ENCODE measurements at regions not wholly inside any gene's neighbourhood (a gene's known extent, or its start where the extent isn't known, plus 50 kb on each side); places are given as distances from the start of the nearest gene placed in this dataset.
"Not testable (repeated sequence)": the region's sequence is repeated elsewhere in the genome, so short reads cannot be mapped to it uniquely, and the experiment has no call there.

DNA sequence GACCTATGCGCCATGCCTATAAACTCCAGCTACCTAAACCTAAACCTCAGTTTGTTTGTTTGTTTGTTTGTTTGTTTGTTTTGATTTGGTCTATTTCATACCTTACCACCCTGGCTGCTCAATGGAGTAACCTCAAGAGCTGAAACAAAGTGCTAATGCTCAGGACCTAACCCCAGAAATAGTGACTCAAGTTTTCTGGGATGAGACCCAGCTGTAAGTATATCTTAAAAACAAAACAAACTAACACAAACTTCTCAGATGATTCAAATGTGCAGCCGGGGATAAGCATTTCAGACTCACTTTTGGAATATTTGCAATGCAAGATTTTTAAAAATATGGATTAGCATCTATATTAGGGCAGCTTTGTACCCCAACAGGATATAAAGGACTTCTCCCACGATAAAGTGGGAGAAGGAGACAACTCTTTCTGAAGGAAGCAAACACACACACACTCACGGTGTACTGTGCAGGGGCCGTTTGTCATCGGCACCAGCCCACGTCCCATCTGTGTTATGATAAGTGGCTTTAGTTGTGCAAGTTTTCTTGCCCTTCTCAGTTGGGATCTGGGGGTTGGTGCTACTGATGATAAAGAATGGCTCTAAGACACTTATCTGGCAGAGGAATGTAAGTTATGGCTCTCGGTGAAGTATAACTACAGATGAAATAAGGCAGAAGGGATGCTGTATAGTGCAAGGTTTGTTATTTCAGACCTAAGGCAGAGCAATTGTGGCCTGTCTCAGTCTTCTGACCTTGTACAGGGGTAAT is 516.7 kb upstream of the TMEM132C start:
- DNase-seq (ENCODE audit: low read depth): no peak

DNA sequence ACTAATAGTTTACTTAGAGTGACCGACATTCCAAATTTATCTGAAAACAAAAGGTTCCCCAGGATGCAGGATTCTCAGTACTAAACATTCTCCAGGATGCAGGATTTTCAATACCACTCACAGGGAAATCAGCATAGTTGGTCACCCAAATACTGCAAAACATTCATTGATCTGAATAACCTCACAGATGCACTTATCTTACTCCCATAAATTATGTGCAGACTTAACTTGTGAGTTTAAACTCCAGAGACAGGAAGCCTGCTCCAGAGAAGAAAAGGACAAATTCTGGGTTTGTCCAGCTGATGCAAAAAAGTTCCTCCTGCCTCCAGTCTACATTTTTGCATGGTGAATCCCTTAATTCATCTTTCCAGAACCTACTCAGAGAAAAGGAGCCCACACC is 514.2 kb upstream of the TMEM132C start:
- no peak for DNase-seq (ENCODE audit: low read depth)

DNA sequence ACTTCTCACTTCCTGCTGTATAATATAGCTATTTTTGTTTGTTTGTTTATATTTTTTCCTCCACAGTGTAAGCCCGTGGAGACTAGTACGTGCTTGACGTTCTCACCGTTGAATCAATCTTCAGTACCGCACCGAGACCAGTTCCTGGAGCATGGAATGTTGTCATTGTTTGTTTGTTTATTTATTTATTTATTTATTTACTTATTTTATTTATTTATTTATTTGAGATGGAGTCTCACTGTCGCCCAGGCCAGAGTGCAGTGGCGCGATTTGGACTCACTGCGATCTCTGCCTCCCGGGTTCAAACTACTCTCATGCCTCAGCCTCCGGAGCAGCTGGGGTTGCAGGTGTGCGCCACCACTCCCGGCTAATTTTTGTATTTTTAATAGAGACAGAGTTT is 506.6 kb upstream of the TMEM132C start:
- DNase-seq (ENCODE audit: low read depth): no peak

DNA sequence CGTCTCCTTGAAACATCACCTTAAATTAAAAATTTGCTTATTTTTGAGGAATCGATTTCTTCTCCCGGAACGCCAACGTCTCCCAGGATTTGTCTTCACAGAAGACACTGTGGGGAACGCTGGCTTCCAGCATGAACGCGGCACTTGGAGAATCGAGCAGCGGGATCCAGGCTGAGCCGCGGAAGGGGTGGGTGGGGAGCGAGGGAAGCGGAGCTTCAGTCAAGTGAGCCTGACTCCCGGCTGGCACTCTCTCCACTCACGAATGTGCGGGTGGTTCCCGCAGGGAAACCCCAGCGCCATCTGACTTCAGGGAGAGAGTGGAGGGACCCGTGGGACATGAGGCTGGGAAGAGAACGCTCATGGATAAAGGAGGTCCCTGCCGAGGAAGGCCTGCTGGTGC is 506.0 kb upstream of the TMEM132C start:
- no peak for DNase-seq (ENCODE audit: low read depth)

DNA sequence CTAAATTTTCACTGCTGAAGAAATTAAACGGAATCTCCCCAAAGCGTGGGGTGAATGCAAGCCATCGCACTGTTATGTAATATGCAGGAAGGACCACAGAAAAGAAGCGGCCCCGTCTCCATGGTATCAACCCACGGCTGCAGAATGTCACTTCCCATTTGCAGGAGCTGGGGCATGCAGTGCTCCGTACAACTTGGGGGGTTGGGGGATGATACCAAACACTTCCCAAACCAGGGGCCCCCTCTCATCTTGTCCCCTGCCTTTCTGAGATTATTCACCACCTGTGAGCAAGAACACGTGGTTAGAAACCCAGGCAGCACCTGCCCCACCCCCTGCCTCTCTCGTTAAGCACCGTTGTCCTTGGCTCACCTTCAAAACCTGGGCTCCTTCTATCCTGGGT is 505.1 kb upstream of the TMEM132C start:
- no peak for DNase-seq (ENCODE audit: low read depth)

DNA sequence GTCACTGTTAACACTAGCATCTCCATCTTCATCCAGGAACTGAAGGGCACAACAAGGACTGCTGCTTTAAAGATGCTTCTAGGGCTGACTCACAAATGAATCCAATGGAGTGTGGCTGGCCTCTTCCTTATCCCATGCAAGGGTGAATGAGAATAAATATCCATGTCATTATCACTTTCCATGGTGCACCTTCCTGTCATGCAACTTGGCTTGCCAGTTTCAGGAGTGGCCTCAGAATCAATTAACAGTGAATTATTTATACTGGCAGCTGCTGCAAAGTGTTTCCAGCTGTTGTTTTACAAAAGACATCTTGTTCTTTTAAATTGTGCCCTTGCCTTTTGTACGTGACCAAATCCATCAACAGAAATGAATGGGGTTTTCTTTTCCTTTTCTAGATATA is 499.3 kb upstream of the TMEM132C start:
- DNase-seq (ENCODE audit: low read depth): no peak

DNA sequence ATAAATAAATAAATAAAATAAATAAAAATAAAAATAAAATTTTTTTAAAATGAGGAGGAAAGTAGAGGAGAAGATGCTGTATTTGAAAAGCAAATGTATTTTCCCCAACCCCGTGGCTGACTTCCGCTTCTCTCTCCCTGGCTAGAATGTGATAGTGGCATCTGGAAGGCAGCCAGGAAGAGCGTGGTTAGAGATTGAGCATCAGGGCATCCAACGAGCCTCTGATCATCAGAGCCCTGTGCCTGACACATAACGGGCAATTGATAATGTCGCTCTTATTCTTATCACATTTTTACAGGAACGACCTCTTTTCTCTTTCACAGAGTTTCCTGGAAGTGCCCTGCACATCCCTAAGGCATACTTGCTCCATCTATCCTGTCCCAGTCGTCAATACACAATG is 496.9 kb upstream of the TMEM132C start:
- no peak for DNase-seq (ENCODE audit: low read depth)

DNA sequence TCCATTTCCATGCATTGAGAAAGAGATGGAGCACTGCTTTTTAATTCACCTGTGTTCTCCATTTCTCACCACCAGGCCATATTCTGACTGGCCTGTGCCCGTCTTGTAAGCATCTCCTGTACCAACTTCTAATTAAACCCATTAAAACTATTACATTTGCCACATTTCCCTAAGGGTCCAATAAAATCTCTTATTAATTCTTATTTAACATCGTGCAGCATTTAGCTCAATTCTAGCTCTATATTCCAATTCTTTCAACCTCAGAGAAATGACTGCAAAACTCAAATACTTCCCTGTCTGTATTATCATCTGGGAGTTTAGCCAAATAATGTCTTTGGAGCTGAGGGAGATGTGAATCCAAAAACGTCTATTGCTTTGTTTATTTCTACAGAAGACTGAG is 495.4 kb upstream of the TMEM132C start:
- no peak for DNase-seq (ENCODE audit: low read depth)

DNA sequence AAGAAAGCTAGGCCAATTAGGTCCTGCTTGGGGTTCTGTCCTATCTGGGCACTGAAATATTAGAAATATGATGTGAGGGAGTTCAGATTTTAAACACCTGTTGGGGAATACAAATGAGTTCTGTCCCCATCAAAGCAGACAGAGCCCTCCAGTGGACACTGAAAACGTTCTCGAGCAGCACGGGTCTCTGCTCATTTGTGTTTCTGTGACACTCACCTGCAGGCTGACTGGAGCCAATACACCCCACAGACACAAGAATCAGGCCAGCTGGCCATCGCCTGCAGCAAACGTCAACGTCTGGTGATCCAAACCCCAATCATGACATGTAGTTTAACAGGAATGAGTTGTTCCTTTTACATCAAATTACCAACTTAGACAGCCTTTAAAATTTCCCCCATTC is 493.4 kb upstream of the TMEM132C start:
- DNase-seq (ENCODE audit: low read depth): no peak

DNA sequence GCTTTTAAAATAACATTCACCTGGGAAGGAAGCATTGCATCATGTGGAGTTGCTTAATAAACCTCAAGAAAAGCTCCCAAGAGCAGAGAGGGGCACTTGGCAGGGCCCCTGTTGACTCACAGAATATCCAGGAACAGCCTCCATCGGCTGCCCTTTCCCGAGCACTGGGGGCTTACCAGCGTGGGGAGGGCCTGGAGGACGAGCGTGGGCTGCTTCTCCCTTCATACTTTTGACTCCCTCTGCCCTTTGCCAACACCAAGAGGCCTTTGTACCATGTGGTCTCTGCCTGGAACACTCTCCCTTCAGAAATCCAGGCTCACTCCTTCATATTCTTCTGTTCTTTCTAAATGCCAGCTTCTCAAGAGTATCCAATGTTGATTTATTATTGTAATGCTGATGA is 492.1 kb upstream of the TMEM132C start:
- DNase-seq (ENCODE audit: low read depth): no peak

DNA sequence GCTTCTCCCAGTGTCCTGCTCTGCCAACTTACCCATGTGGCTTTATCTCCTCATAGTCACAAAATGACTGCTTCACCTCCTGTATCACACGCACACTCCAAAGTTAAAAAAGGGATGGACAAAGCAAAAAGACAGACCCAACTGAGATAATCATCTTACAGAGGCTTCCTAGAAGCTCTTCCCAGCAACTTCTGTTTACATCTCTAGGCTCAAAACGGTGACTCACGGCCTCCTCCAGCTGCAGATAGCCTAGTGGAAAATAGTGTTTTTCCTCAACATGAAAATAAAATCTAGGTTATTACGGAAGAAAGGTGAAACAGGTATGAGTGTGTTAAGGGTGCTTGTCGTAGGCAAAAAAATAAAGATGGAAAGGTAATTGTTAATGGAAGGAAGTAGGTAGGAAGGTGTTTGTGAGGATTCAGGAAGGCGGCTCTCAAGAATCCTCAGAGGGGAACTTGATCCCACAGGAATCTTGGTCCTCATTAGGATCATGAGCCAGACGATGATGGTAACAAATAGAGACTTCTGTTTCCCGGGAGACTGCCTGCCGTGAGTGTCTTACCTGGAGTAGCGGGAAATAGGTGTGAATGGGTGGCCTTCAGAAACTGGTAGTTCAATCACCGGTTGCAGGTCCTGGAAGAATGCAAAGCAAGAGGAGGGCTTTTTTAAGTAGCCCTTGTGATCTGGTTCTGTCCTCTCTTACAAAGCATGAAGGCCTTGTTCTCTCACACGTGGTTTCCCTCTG is 487.5 kb upstream of the TMEM132C start:
- no peak for DNase-seq (ENCODE audit: low read depth)

DNA sequence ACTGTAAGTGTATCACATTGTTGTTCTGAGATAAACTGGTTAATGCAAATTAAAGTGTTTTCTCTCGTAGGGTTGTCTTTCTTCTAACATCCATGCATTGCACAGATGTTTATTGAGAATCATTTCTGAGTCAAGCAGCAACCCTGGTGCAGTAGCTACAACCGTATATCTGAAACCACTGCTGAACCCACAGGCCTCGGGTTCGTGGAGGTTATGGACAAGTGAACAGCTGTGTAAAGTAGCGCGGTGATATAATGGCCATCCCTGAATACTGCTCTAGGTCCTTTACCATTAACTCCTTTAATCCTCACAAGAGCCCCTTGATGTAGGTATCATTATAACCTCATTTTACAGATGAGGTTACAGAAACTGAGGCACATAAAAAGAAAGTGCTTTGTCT is 486.1 kb upstream of the TMEM132C start:
- DNase-seq (ENCODE audit: low read depth): no peak

DNA sequence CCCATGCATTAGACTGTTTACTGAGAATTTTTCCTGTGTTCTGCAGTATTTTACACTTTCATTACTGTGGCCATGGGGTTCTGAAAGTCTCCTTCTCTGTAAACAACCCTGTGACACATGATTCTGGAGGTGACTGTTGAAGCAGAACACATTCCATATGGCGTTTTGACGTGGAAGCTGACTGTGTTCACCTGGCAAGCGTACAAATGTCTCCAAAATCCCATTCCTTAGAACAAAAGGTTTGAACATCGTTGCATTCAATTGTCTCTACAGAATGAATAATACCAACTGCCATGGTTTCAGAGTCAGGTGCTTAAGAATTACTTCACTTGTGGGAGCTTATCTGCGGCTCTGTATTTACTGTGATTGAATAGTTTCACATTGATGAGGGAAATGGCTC is 485.6 kb upstream of the TMEM132C start:
- DNase-seq (ENCODE audit: low read depth): no peak

DNA sequence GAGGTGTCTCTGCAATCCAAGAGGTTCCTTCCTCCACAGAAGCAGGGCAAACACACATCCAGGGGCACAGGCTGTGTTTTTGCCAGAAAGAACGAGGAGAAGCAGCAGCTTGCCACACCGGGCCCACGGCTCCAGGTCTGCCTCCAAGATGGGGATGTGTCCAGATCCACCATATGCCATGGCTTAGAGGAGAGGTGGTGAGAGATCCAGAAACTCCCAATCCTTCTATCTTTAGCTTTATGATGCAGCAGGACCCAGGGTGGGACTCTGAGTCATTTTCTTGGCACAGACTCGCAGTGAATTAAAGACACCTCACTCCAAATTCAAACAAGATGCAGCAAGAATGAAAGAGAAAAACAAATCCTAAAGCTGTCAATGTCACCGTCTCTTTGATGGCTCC is 481.4 kb upstream of the TMEM132C start:
- DNase-seq (ENCODE audit: low read depth): no peak

DNA sequence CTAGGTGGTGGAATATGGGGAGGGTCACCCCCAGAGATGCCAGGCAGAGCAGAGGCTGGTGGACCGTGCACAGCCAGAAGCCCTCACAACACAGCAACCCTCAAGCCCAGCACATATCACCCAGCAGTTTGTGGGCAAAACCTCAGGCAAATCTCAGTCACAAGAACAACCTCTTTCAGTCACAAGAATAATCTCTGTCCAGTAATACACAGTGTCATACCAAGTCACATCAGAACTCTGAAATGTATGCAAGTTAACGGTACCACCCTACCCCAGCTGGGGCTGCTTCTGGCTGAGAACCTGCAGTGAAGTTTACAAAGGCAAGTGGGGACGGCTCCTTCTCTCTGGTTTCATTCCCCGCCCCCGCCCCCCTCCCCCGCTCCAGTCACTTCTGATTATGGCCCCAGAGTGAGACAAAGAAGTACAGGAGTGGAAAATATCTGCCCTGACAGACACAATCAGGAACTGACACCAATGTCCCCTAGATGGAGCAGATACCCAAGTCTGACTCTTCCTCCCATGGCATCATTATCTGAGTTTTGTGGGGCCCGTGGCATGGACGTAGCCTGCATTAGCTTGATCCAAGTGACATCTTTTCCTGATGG is 480.9 kb upstream of the TMEM132C start:
- no peak for DNase-seq (ENCODE audit: low read depth)

DNA sequence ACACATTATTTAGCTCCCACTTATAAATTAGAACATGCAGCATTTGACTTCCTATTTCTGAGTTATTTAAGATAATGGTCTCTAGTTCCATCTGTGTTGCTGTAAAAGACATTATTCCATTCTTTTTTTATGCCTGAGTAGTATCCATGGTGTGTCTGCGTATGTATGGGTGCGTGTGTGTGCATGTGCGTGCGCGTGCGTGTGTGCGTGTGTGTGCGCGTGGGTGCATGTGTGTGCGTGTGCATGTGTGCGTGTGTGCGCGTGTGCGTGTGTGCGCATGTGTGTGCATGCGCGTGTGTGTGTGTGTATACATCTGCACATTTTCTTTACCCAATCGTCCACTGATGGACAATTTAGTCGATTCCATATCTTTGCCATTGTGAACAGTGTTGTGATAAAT is 479.4 kb upstream of the TMEM132C start:
- DNase-seq (ENCODE audit: low read depth): no peak

DNA sequence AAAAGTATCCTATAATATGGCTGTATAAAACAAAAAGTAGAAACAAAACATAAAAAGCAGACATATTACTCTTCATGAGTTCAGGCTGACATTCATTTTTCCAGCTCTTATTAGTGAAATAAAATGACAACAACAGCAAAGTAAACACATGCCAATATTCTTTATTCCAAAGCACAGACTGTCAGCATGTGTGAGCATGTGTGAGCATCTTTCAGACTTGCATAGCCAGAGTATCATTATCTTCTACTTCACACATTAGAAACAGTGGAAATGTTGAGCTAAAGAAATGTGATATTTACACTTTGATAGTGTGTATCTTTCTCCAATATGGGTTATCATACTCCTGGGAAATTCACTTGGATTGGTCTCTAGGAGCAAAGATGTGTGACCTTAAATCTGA is 476.6 kb upstream of the TMEM132C start:
- DNase-seq (ENCODE audit: low read depth): no peak

DNA sequence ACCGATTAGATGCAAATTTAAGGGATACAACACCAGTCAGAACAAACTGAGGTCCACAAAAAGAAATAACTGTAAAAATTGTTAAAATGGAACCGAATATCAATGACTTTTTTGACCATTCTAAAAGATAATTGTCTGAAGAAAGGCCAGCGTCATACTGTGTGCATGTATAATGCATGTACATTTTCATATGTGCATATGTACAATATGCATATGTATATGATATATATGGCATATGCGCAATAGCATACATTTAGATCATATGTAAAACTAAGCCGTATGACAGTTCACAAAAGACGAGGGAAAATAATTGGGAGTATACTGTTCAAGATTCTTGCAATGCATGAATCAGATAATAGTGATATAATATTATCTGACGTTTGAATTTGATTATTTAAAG is 475.8 kb upstream of the TMEM132C start:
- DNase-seq (ENCODE audit: low read depth): no peak

DNA sequence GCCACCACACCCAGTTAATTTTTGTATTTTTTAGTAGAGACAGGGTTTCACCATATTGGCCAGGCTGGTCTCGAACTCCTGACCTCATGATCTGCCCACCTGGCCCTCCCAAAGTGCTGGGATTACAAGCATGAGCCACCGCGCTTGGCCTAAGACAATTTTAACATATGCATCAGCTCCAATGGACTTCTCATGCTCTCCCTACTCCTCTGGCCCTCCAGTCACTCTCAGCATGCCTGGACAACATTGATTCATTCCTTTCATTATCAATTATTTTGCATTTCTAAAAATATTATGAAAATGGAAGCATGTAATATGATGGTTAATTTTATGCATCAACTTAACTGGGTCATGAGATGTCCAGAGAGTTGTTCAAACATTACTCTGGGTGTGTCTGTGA is 469.1 kb upstream of the TMEM132C start:
- DNase-seq (ENCODE audit: low read depth): no peak

DNA sequence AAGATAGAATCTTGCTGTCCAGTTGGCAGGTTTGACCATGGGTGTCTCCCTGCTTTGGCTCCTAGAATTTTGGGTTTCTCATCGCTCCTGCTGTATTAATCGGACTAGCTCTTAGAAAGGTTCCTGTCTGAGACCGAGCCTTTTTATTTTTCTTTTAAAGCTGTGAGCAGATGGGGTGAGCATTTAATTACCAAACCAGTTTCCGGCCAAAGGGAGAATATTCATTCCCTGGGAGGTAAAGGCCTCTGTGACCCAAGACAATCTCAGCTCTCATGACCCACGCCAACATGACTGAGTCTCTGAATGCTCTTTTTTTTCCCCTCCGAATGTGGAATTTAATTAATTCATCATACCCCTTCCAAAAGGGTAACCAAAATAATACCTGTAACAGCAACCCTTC is 464.7 kb upstream of the TMEM132C start:
- DNase-seq (ENCODE audit: low read depth): no peak

DNA sequence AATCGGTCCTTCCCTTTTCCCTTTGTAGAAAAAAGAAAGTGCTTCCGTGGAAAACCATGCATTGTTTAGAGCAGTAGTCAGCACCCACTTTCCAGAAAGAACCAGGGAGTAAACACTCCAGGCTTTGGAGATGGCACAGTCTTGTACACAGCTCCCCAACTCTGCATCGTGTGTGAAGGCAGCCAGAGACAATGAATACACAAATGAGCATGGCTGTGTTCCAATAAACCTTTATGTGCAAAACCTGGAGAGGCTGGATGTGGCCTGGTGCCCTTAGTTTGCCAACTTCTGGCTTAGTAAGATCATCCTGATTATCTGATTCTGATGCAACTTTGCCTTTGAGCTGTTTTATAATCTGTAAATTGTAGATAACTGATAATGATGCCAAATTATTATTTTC is 463.4 kb upstream of the TMEM132C start:
- DNase-seq (ENCODE audit: low read depth): no peak

DNA sequence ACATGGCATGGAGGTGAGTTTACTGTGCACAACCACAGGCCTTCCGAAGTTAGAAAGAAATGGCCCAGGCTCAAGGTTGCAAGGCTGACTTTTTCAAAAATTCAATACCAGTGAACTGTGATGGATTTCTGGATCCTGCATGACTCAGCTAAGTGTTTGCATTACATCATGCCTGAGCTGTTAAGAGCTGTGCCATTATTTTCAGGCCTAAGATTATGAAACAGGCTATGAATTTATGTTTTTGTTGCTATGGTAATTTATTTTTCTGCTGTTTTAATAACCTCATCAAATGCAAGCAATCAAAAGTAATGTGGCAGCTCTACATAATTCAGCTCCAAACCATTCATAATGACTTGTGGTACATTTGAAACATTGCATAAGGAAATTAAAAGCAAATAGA is 457.7 kb upstream of the TMEM132C start:
- DNase-seq (ENCODE audit: low read depth): no peak

DNA sequence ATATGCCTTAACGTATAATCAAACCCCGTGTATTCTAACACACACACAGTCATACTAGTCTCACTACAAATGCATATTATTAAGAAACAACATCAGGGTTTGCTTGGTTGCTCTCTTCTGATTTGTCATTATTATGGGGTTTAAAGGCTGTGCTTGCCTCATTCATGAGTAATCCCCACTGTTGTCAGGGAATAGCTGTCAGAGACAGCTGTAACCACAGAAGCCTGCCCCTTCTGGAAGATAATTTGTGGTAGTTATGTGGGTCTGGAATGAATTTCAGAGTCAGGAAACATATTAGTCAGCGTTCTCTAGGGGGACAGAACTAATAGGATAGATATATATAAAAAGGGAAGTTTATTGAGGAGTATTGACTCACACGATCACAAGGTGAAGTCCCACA is 456.9 kb upstream of the TMEM132C start:
- no peak for DNase-seq (ENCODE audit: low read depth)

DNA sequence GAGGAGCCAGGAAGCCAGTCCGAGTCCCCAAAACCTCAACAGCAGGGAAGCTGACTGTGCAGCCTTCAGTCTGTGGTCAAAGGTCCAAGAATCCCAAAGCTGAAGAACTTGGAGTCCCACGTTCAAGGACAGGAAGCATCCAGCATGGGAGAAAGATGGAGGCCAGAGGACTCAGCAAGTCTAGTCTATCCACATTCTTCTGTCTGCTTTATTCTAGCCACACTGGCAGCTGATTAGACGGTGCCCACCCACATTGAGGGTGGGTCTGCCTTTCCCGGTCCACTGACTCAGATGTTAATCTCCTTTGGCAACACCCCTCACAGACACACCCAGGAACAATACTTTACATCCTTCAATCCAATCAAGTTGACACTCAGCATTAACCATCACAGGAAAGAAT is 456.5 kb upstream of the TMEM132C start:
- DNase-seq (ENCODE audit: low read depth): not testable (repeated sequence)
